BE2C (cell line): ENCODE measurements at regions not wholly inside any gene's neighbourhood (a gene's known extent, or its start where the extent isn't known, plus 50 kb on each side); places are given as distances from the start of the nearest gene placed in this dataset.

ENCODE experiments used
- DNase-seq: peaks from one replicate; pipeline ENCODE4 v3.0.0-alpha.2; 2020
- H3K27me3 ChIP-seq: fragments of 250-450 bp; sonication (Bioruptor Pico); 2 replicates; pipeline ENCODE4 v1.5.1; 2020; ENCODE audit warnings: mild to moderate bottlenecking
- H3K36me3 ChIP-seq: fragments of 250-450 bp; sonication (Bioruptor Pico); 2 replicates; pipeline ENCODE4 v1.5.1; 2020; ENCODE audit warnings: mild to moderate bottlenecking
- H3K4me1 ChIP-seq: fragments of 250-450 bp; sonication (Bioruptor Pico); 2 replicates; pipeline ENCODE4 v1.5.1; 2020
- H3K4me3 ChIP-seq: 2 replicates; pipeline ENCODE4 v1.5.1; 2011; ENCODE audit warnings: low read depth, low read length
- H3K9me3 ChIP-seq: fragments of 250-450 bp; sonication (Bioruptor Pico); 2 replicates; pipeline ENCODE4 v1.5.1; 2020
- CTCF ChIP-seq: IDR thresholded peaks from 2 replicates; pipeline ENCODE4 v1.5.1; 2012; ENCODE audit warnings: mild to moderate bottlenecking, low read depth, low read length

GRCh38 chr3:168747697-168748096 is 652.0 kb upstream of the GOLIM4 start:
- Histone ChIP-seq H3K4me3 (no peak overlapping the region), H3K9me3 (no peaks in the 10 kb centered on the region), H3K27me3 (no peaks in the 10 kb centered on the region), H3K4me1 (no peaks in the 10 kb centered on the region), H3K36me3 (no peaks in the 10 kb centered on the region)
- DNase-seq, result no peak
- no peak for TF ChIP-seq CTCF

GRCh38 chr3:168738527-168739325 is 643.0 kb upstream of the GOLIM4 start:
- no peak overlapping the region for H3K4me3 ChIP-seq
- no peaks in the 10 kb centered on the region for H3K27me3 ChIP-seq
- no peaks in the 10 kb centered on the region for H3K36me3 ChIP-seq
- no peak for TF ChIP-seq CTCF
- no peaks in the 10 kb centered on the region for H3K9me3 ChIP-seq
- DNase-seq, result no peak
- H3K4me1 ChIP-seq, result no peaks in the 10 kb centered on the region

GRCh38 chr3:168736202-168736601 is 640.5 kb upstream of the GOLIM4 start:
- no peak for TF ChIP-seq CTCF
- Histone ChIP-seq H3K4me3 (no peak overlapping the region), H3K36me3 (no peaks in the 10 kb centered on the region), H3K27me3 (no peaks in the 10 kb centered on the region), H3K9me3 (no peaks in the 10 kb centered on the region), H3K4me1 (no peaks in the 10 kb centered on the region)
- no peak for DNase-seq

- TF ChIP-seq CTCF, result no peak
- no peak for DNase-seq
- Histone ChIP-seq H3K27me3 (no peaks in the 10 kb centered on the region), H3K9me3 (no peaks in the 10 kb centered on the region), H3K4me1 (no peaks in the 10 kb centered on the region), H3K4me3 (no peak overlapping the region), H3K36me3 (no peaks in the 10 kb centered on the region)
Measured at GRCh38 chr3:168730073-168730472, 634.3 kb upstream of the GOLIM4 start.

- DNase-seq, result no peak
- no peak for TF ChIP-seq CTCF
- Histone ChIP-seq H3K4me3 (no peak overlapping the region), H3K4me1 (no peaks in the 10 kb centered on the region), H3K36me3 (no peaks in the 10 kb centered on the region), H3K9me3 (no peaks in the 10 kb centered on the region; the same call in 1 of the 2 replicates), H3K27me3 (no peaks in the 10 kb centered on the region)
Measured at GRCh38 chr3:168722091-168722490, 626.4 kb upstream of the GOLIM4 start.

- no peaks in the 10 kb centered on the region for H3K9me3 ChIP-seq
- no peak for DNase-seq
- TF ChIP-seq CTCF, result no peak
- no peaks in the 10 kb centered on the region for H3K36me3 ChIP-seq
- H3K27me3 ChIP-seq, result no peaks in the 10 kb centered on the region
- H3K4me3 ChIP-seq, result no peak overlapping the region
- no peaks in the 10 kb centered on the region for H3K4me1 ChIP-seq
Measured at GRCh38 chr3:168714609-168715240, 619.0 kb upstream of the GOLIM4 start.
